SK-N-SH (cell line): ENCODE measurements at regions not wholly inside any gene's neighbourhood (a gene's known extent, or its start where the extent isn't known, plus 50 kb on each side); places are given as distances from the start of the nearest gene placed in this dataset.

Source experiments
- CTCF ChIA-PET: fragments of 300-600, 350-600 bp; formaldehyde crosslinking; extraction: SDS; loops from one replicate; lab custom pipeline; 2021; lab: Yijun Ruan, JAX
- POLR2A ChIA-PET: fragments of 350-600 bp; sonication (Branson Sonifier 250); formaldehyde crosslinking; extraction: SDS; loops from one replicate; lab custom pipeline; 2020; ENCODE audit warnings: antibody characterized with exemption, inconsistent platforms; lab: Yijun Ruan, JAX
- DNase-seq: peaks from one replicate; pipeline ENCODE4 v3.0.0; 2012
- H2AFZ ChIP-seq: fragments of 200-600 bp; sonication (generic); 2 replicates; pipeline ENCODE4 v1.8.1; 2016; ENCODE audit warnings: antibody characterized with exemption, mild to moderate bottlenecking, low read depth
- H3F3A ChIP-seq: fragments of 200-600 bp; sonication (generic); replicated peaks from 2 replicates; pipeline ENCODE3; 2016; ENCODE audit warnings: antibody characterized with exemption, mild to moderate bottlenecking; ENCODE audit not compliant: insufficient read depth
- H3K27ac ChIP-seq, 2 experiments: fragments of 200-500 bp in 1 of 2; fragments of 200-600 bp in 1 of 2; sonication (Bioruptor generic) in 1 of 2; sonication (generic), shearing (Covaris generic) in 1 of 2; 2 replicates each; pipeline versions ENCODE4 v1.5.1 to v1.6.1; 2014 to 2016; ENCODE audit warnings: low read depth in 2 of 2, inconsistent platforms in 1 of 2, low read length in 1 of 2, mild to moderate bottlenecking in 1 of 2, mixed read lengths in 1 of 2
- H3K27me3 ChIP-seq: fragments of 200-600 bp; sonication (generic), shearing (Covaris generic); 2 replicates; pipeline ENCODE4 v1.6.1; 2016; ENCODE audit warnings: mixed run types; ENCODE audit not compliant: insufficient read depth
- H3K36me3 ChIP-seq, 2 experiments: fragments of 200-500 bp in 1 of 2; fragments of 200-600 bp in 1 of 2; sonication (Bioruptor generic) in 1 of 2; sonication (generic) in 1 of 2; replicated peaks in 1 of 2; 2 replicates each; pipeline versions ENCODE3 to v1.5.1; 2014 to 2016; ENCODE audit warnings: low read length in 1 of 2, mild to moderate bottlenecking in 1 of 2; ENCODE audit not compliant: insufficient read depth in 2 of 2, control insufficient read depth in 1 of 2
- H3K4me1 ChIP-seq, 2 experiments: fragments of 200-500 bp in 1 of 2; fragments of 200-600 bp in 1 of 2; sonication (Bioruptor generic) in 1 of 2; sonication (generic), shearing (Covaris generic) in 1 of 2; 2 replicates each; pipeline versions ENCODE4 v1.5.1 to v1.6.1; 2014 to 2016; ENCODE audit warnings: low read depth in 1 of 2, low read length in 1 of 2, mixed run types in 1 of 2; ENCODE audit not compliant: insufficient read depth in 2 of 2, control insufficient read depth in 1 of 2
- H3K4me2 ChIP-seq: fragments of 200-600 bp; sonication (generic), shearing (Covaris generic); 2 replicates; pipeline ENCODE4 v1.6.1; 2017; ENCODE audit warnings: mixed run types
- H3K4me3 ChIP-seq, 2 experiments: fragments of 200-500 bp in 1 of 2; fragments of 200-600 bp in 1 of 2; sonication (Bioruptor generic) in 1 of 2; sonication (generic), shearing (Covaris generic) in 1 of 2; 2 replicates each; pipeline versions ENCODE4 v1.5.1 to v1.8.1; 2014 to 2016; ENCODE audit warnings: low read depth in 2 of 2, inconsistent platforms in 1 of 2, low read length in 1 of 2, mild to moderate bottlenecking in 1 of 2, mixed read lengths in 1 of 2, moderate library complexity in 1 of 2
- H3K79me2 ChIP-seq: fragments of 200-600 bp; sonication (generic); 2 replicates; pipeline ENCODE4 v1.8.1; 2017; ENCODE audit warnings: mild to moderate bottlenecking; ENCODE audit not compliant: insufficient read depth
- H3K9ac ChIP-seq: fragments of 200-600 bp; sonication (generic); 2 replicates; pipeline ENCODE4 v1.6.1; 2017; ENCODE audit warnings: mixed run types
- H3K9me2 ChIP-seq: fragments of 200-600 bp; sonication (generic); 2 replicates; pipeline ENCODE4 v1.6.1; 2017; ENCODE audit warnings: mixed run types
- H3K9me3 ChIP-seq: fragments of 200-600 bp; sonication (generic); 2 replicates; pipeline ENCODE4 v1.6.1; 2017; ENCODE audit warnings: mixed run types, mild to moderate bottlenecking, moderate library complexity
- H4K20me1 ChIP-seq: fragments of 200-600 bp; sonication (generic); 2 replicates; pipeline ENCODE4 v1.6.1; 2017; ENCODE audit warnings: mild to moderate bottlenecking, mixed run types; ENCODE audit not compliant: insufficient read depth
- CTCF ChIP-seq: fragments of 200-600 bp; sonication (generic); IDR thresholded peaks from 2 replicates; pipeline ENCODE4 v1.6.1; 2017; ENCODE audit warnings: antibody characterized with exemption, mild to moderate bottlenecking, moderate library complexity
- ELF1 ChIP-seq: IDR thresholded peaks from 2 replicates; pipeline ENCODE4 v1.4.0; 2012
- EP300 ChIP-seq, 2 experiments: IDR thresholded peaks; 2 replicates each; pipeline versions ENCODE4 v1.4.0 to v1.6.1; 2012; ENCODE audit warnings: borderline replicate concordance in 1 of 2, low read depth in 1 of 2, low read length in 1 of 2
- EZH2phosphoT487 ChIP-seq: fragments of 200-600 bp; sonication (generic); IDR thresholded peaks from 2 replicates; pipeline ENCODE4 v1.6.1; 2017; ENCODE audit warnings: low read depth, mixed run types, mild to moderate bottlenecking, antibody characterized with exemption, moderate library complexity, borderline replicate concordance
- FOSL2 ChIP-seq: IDR thresholded peaks from 2 replicates; pipeline ENCODE4 v1.4.0; 2012; ENCODE audit warnings: low read depth, mild to moderate bottlenecking, moderate library complexity, borderline replicate concordance
- FOXM1 ChIP-seq: IDR thresholded peaks from 2 replicates; pipeline ENCODE4 v1.4.0; 2012; ENCODE audit warnings: low read depth, mild to moderate bottlenecking
- GABPA ChIP-seq: IDR thresholded peaks from 2 replicates; pipeline ENCODE4 v1.4.0; 2012; ENCODE audit warnings: low read depth, mild to moderate bottlenecking
- GATA2 ChIP-seq: sonication (generic); formaldehyde crosslinking; IDR thresholded peaks from 2 replicates; pipeline ENCODE4 v1.5.0; 2020; ENCODE audit warnings: mild to moderate bottlenecking, missing genetic modification reagents
- JUND ChIP-seq: IDR thresholded peaks from 2 replicates; pipeline ENCODE4 v1.4.0; 2012
- MAX ChIP-seq: IDR thresholded peaks from 2 replicates; pipeline ENCODE4 v1.4.0; 2012; ENCODE audit warnings: low read depth
- MEF2A ChIP-seq: IDR thresholded peaks from 2 replicates; pipeline ENCODE4 v1.4.0; 2012; ENCODE audit warnings: low read depth, borderline replicate concordance
- MXI1 ChIP-seq: IDR thresholded peaks from 2 replicates; pipeline ENCODE4 v1.6.1; 2012; ENCODE audit warnings: mild to moderate bottlenecking, low read depth, low read length, improper control_type of control experiment
- NFIC ChIP-seq: IDR thresholded peaks from 2 replicates; pipeline ENCODE4 v1.4.0; 2012; ENCODE audit warnings: borderline replicate concordance
- NRF1 ChIP-seq: IDR thresholded peaks from 2 replicates; pipeline ENCODE4 v1.6.1; 2012; ENCODE audit warnings: low read depth, mild to moderate bottlenecking, low read length
- RCOR1 ChIP-seq: fragments of 150-350 bp; IDR thresholded peaks from 2 replicates; pipeline ENCODE4 v1.6.1; 2017; ENCODE audit warnings: antibody characterized with exemption, low read length
- RFX5 ChIP-seq: IDR thresholded peaks from 2 replicates; pipeline ENCODE4 v1.6.1; 2012; ENCODE audit warnings: mild to moderate bottlenecking, improper control_type of control experiment, low read length
- SIN3A ChIP-seq: IDR thresholded peaks from 2 replicates; pipeline ENCODE4 v1.6.1; 2012; ENCODE audit warnings: low read depth, mild to moderate bottlenecking, low read length, moderate library complexity, borderline replicate concordance
- SMC3 ChIP-seq: IDR thresholded peaks from 2 replicates; pipeline ENCODE4 v1.6.1; 2012; ENCODE audit warnings: low read depth, low read length, improper control_type of control experiment
- TCF12 ChIP-seq: IDR thresholded peaks from 2 replicates; pipeline ENCODE4 v1.4.0; 2012
- YY1 ChIP-seq: IDR thresholded peaks from 2 replicates; pipeline ENCODE4 v1.4.0; 2012; ENCODE audit warnings: low read depth, mild to moderate bottlenecking
- ZBTB33 ChIP-seq: IDR thresholded peaks from 2 replicates; pipeline ENCODE4 v1.4.0; 2012; ENCODE audit warnings: low read depth, borderline replicate concordance
- whole genome bisulfite sequencing: methylation state at CpG from one replicate; pipeline ENCODE4 v1.1.6; 2017; ENCODE audit warnings: low lambda C conversion rate; 5-methylcytosine and 5-hydroxymethylcytosine counted together

GRCh38 chr4:41399231-41399630 lies 138.7 kb upstream of the LIMCH1 start:
- H3K9ac ChIP-seq = no peak overlapping the region
- no peaks in the 10 kb centered on the region for H3K9me2 ChIP-seq
- H3K9me3 ChIP-seq = no peaks in the 10 kb centered on the region
- TF ChIP-seq FOXM1 (no peak), NFIC (no peak), NRF1 (no peak), GABPA (no peak), SMC3 (no peak), CTCF (no peak)
- no peaks in the 10 kb centered on the region for H3K79me2 ChIP-seq
- H3F3A ChIP-seq = no peaks in the 10 kb centered on the region
- DNase-seq = no peak
- POLR2A ChIA-PET = no interaction called here
- CTCF ChIA-PET = no interaction called here
- H3K27ac ChIP-seq = no peak overlapping the region
- H3K36me3 ChIP-seq = no peaks in the 10 kb centered on the region
- no peaks in the 10 kb centered on the region for H4K20me1 ChIP-seq
- no peak overlapping the region for H3K4me3 ChIP-seq
- H3K27me3 ChIP-seq = no peaks in the 10 kb centered on the region
- no peak overlapping the region for H2AFZ ChIP-seq
- WGBS = 76% methylated on average over 1 of the region's 1 CpG
- H3K4me1 ChIP-seq = no peaks in the 10 kb centered on the region; a peak in 2 of 4 replicates
- no peak overlapping the region for H3K4me2 ChIP-seq

GRCh38 chr4:41400296-41400695 lies 137.7 kb upstream of the LIMCH1 start:
- Histone ChIP-seq H3K9ac (no peak overlapping the region), H3K4me1 (no peaks in the 10 kb centered on the region; a peak in 2 of 4 replicates), H3K9me2 (no peaks in the 10 kb centered on the region), H3K4me3 (no peak overlapping the region)
- TF ChIP-seq JUND (no peak), FOSL2 (no peak), RCOR1 (no peak), MEF2A (no peak), ZBTB33 (no peak), ELF1 (no peak), SMC3 (no peak), GATA2 (no peak), NFIC (no peak), MAX (no peak), TCF12 (no peak), GABPA (no peak), EZH2phosphoT487 (no peak), RFX5 (no peak), MXI1 (no peak), SIN3A (no peak), EP300 (IDR thresholded peaks at IDR 0.05; ENCODE audit: borderline replicate concordance in 1 of 2, low read depth in 1 of 2, low read length in 1 of 2) (no peak), YY1 (no peak)
- TF ChIP-seq, all 33 proteins: peak for 0
- WGBS = 65% methylated on average over 2 of the region's 2 CpGs
- Histone ChIP-seq H3K4me2 (no peak overlapping the region), H3K27ac (no peak overlapping the region), H3K27me3 (no peaks in the 10 kb centered on the region), H4K20me1 (no peaks in the 10 kb centered on the region), H2AFZ (no peak overlapping the region), H3K9me3 (no peaks in the 10 kb centered on the region), H3F3A (no peaks in the 10 kb centered on the region), H3K36me3 (no peaks in the 10 kb centered on the region), H3K79me2 (no peaks in the 10 kb centered on the region)
- ChIA-PET CTCF (interaction anchor here (0.6 to 1.1 kb wide), 2 partner anchors 12 to 18 kb away, joined by 3 read pairs; no protein-coding TSS in a partner anchor), POLR2A (no interaction called here)
- DNase-seq = no peak
